GM19351 (cell line): ENCODE measurements at regions not wholly inside any gene's neighbourhood (a gene's known extent, or its start where the extent isn't known, plus 50 kb on each side); places are given as distances from the start of the nearest gene placed in this dataset.
"Not testable (repeated sequence)": the region's sequence is repeated elsewhere in the genome, so short reads cannot be mapped to it uniquely, and the experiment has no call there.

Experiments
- ATAC-seq: cut with Tn5 transposase; IDR thresholded peaks from one replicate; pipeline ENCODE4 v1.9.1; 2021; ENCODE audit warnings: mild to moderate bottlenecking, moderate library complexity; ENCODE audit not compliant: unreplicated experiment

DNA sequence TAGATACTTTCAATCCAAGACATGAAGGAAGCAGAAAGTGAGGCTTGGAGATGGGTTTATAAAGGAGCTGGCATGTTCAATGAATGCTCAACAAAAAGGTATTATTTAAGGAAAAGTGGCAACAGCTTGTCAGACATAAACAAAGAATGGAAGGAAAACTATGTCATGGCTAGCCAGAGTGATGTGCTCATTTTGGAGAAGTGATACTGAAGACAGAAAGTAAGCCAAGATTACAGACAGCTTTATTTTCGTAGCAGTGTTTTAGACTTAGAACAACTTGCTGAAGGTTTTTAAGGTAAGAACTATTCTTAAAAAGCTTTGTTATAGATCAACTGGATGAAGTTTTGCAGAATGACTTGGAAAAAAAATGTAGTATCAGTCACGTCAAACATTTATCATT, 160.5 kb upstream of the FERD3L start:
- peak; percentile 79 for ATAC-seq

DNA sequence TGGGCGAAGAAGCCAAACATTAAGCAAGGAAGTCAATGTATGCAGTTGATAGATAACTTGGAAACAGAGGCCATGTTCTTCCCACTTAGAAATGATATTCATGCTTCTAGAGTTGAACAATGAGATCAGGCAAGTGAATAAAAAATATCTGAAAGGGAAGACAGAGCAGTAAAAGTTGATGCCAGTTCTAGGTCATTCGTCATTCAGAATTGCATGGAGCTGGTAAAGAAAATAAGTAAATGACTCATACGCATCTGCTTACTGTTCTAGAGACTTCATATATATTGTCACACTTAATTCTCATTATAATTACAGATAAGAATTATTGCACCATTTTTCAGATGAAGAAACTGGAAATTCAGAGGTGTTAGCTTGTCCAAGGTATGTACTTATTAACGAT, 158.9 kb upstream of the FERD3L start:
- no peak for ATAC-seq

DNA sequence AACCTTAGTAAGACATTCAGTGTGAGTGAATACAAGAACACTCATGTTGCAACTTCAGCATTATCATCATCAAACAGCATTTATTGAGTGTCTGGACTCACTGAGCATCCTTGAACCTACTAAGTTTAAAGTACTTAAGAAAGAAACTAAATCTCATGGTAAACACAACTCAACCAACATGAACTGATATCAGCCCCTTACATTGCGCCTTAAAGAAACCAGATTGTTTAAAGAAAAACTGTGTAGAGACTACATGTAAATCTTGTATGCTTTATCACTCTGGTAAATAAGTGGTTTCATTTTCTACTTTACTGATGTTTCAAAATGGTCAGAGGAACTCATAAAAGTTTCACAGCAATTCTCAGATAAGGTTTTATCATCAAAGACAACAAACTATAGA, 157.5 kb upstream of the FERD3L start:
- ATAC-seq = no peak

DNA sequence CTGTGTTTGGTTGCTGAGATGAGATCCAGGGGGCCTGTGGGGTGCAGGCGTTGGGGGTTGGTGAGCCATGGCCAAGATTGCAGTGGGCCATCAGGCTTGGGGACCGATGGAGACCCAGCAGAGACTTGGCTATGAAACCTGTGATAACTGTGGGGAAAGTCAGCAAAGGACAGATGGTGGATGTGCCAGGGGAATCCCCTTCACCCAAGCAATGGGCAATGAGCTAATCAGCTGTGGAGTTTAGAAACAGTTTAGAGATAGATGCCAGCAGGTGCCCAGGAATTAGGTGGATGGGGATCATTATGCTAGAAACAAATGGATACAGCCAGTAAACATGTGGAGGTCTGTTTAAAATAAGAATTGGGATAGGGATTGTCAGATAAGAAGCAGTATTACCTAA, 151.4 kb upstream of the FERD3L start:
- ATAC-seq = no peak

DNA sequence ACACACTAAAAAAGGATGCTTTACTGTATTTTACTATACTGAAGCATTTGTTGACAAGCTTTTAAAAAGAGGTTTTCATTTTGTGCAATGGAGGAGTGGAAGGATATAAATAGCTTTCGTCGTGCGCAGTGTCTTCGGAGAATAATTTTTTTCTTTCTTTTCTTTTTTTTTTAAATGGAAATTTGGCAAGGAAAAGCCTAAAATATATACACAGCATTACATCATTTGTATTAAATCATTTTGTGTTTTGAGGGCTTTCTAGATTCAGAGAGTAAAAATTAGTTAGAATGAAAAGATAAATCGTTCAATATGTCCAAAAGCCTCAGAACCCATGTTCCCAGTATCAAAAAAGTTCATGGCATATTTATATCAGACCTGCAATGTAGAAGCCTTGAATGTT, 150.2 kb upstream of the FERD3L start:
- no peak for ATAC-seq

DNA sequence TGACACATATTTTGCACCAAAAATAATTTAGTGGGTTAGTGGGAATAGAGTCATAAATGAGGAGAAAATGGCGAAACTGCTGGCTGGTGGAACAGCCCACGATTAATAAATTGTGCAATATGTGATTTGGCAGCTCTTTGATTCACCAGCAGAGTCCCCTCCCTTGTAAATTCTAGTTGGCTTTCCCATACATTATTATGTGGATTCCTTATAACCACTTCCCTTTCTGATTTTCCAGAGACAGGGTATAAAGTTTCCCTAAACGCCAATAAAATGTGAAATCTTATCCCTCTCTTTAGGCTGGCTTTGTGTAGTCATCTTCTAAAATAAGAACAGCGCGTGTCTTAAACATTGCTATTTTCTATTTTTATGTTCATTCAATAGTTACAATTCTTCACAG, 149.4 kb upstream of the FERD3L start:
- no peak for ATAC-seq

DNA sequence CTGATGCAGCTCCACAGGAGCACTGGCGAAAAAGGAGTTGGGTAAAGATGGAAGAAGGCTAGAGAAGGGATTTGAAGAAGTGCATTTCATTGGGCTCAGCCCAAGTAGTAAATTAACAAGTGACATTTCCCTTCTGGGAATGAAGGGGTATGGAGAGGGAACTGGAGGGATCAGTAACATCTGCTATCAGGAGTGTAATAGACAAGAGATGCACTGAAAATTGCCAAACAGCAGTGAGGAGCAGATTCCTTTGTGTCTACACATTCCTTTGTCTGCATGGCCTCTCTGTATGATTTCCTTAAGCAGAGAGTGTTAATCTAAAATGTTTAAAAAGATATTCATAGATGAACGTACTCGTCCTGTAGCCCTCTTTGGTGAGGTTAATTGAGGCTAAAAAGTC, 148.2 kb upstream of the FERD3L start:
- no peak for ATAC-seq

DNA sequence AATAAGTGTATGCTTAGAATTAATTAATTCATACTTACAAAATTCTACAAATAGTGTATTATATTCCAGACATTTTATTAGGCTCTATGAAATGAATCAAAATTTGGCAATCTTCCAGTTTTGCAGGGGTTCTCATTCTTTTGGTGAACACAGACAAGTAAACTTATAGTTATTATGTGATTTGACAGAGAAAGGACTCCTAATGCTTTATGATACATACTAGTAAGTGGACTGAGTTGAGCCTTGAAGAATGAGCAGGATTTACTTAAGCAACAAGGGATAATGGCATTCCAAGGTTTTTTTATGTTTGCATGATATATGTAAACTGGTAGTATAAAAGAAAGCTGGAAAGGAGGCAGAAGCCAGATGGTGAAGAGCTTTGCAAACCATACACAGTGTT, 145.7 kb upstream of the FERD3L start:
- no peak for ATAC-seq

DNA sequence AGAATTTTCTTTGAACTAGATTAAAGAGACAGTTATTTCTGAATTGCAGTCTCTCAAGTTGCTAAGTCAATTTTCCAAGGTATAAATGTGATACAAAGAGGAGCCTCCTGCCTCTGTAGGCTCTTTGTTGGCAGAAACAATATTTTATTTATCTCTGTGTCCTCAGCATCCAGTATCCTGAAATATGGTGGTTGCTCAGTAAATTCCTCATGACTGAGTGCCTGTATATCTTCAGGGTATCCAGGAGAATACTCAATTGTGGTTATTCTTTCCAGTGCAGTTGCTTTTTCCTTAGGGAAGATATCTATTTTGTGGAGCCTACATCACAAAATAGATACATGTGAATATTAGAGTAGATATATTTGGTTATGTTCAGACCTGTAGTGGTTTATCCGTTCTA, 144.8 kb upstream of the FERD3L start:
- no peak for ATAC-seq

DNA sequence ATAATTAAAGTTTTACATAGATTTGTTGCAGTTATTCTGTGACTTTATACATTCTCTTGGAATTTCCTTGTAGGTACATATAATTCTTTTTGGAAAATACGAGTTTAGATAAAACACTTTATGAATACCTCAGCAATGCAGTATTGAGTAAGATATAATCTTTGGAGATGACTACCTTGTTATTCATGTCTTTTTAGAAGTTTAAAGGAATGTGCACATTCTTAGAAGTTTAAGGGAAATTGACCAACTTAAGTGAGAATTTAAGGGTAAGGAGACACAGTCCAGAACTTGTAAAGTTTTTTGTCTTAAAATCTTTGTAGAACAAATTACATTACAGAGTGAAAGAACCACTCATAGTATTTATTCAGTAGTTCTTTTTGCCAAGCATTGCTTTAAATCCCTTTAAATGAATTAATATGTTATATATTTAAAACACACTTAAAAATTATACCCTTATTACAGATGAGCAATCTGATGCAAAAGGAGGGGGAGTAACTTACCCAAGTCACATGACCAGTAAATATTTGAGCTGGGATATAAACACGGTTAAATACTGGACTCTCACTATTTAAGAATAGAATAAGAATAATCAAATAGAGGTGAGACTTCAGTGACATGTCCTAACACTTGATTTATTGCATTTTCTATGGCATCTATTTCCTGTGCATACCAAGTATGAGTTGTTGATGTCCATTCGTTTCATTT, 139.5 kb upstream of the FERD3L start:
- no peak for ATAC-seq

DNA sequence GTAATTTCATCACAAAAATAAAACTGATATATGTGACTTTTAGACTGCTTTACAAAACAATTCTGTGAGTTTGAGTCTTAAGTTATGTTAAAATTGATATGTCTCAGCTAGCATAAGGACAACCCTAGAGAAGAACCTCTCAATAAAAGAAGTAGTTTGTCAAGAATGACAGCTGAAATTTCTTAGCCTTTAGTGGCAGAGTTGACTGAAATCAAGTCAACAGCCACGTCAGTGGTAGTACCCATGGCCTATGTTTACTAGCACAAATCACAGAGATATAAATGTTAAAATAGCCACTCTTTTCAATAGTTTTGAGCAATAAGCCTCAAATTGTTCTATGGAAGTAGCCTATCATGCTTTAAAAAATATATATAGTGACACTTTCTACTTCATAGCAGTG, 138.9 kb upstream of the FERD3L start:
- ATAC-seq = no peak

DNA sequence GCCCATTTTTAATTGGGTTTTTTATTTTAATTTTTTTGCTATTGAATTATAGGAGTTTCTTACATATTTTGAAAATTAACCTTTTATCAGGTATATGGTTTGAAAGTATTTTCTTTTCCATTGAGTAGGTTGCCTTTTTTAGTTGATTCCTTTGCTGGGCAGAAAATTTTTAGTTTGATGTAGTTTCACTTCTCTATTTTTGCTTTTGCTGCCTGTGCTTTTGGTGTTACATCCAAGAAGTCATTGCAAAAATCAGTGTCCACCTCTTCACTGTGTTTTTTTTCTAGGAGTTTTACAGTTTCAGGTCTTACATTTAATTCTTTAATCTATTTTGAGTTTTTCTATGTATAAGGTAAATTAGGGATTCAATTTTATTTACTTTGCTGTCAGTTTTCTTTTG, 129.8 kb upstream of the FERD3L start:
- ATAC-seq = peak; percentile 67

DNA sequence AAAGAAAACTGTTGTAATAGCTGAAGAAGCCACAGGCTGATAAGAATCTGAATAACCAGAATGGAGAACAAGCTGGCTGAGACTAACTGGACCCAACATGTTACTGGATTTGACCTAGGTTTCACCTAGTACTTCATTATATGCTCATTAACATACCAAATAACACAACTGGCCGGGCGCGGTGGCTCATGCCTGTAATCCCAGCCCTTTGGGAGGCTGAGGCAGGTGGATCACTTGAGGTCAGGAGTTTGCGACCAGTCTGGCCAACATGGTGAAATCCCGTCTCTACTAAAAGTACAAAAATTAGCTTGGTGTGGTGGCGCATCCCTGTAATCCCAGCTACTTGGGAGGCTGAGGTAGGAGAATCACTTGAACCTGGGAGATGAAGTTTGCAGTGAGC, 127.1 kb upstream of the FERD3L start:
- not testable (repeated sequence) for ATAC-seq

DNA sequence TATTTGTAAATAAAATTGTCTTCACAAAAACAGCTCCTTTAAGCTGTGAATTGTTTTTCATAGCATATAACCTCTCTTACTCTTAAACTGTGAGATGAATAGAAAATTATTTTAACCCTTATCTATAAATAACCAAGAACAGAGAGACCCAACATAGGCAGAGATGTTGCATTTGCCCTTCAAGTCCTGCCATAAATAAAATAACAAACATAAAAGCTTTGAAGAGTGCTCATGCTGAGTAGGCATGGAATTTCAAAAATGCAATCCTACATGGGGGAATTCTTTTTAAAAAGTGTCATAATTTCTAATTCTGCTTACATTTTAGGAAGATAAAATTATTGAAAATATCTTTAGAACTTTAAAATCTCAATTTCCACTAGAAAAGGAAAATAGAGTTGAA, 124.1 kb upstream of the FERD3L start:
- no peak for ATAC-seq

DNA sequence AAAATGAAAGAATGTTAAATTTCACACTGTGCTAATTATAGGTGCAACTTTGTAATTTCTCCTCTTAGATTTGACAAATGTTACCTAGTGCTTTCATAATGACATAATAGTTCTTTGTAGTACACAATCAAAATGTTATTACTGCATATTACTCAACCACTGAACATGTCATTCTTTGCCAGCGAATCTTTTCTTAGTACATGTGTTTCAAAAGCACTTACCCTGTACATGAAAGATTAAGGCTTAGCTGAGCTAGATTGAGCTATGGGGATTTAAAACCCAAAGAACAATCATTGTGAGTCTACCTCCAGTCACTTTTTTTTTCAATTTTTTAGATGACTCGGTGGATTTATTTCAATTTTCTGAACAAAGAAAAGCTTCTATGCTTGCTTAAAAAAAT, 123.5 kb upstream of the FERD3L start:
- no peak for ATAC-seq

DNA sequence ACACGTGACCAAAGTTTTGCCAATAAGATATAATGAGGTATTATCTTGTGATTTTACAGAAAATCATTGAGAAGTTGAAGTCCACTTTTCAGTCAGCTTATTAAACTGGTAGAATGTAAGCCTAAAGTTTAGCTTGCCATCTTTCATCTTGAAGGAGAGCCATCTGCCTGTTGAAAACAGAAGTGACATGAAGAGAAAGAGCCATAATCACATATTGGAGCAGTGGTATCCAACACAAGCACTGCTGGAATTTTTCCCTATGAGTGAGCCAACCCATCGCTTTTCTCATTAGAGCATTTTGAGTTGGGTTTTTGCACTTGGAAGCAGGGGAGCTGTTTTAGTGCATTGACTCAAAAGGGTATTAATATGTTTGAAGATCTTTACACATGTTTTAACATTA, 117.6 kb upstream of the FERD3L start:
- no peak for ATAC-seq

DNA sequence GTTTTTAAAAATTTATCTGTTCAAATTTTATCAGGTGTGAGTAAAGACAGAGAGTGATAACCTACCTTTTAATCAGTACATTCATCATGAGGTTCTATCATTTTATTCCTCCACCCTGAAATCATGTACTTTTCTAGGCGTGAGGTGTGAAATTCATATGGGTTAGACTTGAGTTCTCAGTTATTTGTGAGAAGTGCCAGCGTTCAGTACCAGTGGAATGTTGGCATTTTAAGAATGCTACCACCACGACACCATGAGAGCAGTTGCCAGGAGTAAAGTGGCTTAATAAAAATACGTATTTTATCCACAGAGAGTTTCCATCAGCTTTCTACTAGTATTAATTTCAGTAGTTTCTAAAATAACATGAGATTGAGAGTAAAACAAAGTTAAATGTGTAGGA, 104.1 kb upstream of the FERD3L start:
- ATAC-seq = no peak

DNA sequence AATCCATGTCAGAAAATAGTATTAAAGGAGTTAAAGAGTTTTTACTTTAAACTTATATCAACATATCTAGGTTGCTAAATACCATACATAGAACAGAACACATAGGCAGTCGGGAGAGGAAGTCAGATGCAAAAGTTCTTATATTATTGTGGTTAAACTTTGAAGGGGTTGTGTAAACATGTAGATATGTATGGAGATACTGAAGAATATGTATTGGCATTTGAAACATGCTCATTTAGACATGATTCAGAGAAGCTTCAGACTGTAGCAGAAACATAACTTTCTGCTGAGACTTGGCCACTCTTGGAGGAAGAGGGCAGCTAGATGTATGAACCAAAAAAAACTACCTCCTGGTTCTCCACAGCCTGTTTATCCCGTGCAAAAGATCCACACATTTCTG, 103.5 kb upstream of the FERD3L start:
- ATAC-seq = no peak

DNA sequence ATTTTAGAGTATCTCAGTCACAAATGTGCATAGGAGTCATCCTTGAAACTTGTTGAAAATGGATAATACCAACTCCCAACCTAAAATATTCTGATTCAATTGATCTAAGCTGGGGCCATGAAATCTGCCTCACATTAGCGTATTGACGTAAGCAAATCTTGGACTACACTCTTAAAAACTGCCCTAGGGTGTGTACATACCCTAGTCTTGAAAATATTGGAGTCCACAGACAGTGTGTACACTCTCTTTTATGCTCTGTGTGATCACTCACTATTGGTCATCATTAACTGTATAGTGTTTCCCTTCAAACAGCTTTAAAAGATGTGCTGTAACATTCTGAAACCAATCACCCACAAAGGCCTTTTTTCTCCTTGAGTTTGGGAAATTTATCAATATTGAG, 102.9 kb upstream of the FERD3L start:
- ATAC-seq = no peak

DNA sequence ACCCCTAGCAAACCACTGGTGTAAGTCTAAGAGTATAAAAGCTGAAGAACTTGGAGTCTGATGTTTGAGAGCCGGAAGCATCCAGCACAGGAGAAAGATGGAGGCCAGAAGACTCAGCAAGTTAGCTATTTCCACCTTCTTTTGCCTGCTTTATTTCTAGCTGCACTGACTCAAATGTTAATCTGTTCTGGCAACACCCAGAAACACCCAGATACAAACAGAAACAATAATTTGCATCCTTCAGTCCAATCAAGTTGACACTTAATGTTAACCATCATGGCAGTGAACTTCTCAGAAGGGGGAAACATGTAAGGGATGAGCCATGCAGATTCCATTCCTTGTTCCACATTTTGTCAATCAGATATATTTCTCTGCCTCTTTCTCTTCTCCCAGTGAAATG, 101.8 kb upstream of the FERD3L start:
- ATAC-seq = no peak

DNA sequence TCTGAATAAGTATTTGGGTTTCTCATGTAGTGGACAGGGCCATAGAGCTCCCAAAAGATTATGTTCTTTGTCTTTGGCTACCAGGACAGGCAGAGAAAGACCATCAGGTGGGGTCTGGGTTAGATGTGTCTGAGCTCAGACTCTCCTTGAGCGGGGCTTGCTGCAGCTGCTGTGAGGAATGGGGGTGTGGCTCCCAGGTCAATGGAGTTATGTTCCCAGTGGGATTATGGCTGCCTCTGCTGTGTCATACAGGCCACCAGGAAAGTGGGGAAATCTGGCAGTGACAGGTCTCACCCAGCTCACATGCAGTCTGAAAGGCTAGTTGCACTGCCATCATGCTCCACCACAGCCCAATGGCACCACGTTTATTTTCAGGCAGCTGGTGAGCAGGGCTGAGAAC, 97.0 kb upstream of the FERD3L start:
- ATAC-seq = no peak

DNA sequence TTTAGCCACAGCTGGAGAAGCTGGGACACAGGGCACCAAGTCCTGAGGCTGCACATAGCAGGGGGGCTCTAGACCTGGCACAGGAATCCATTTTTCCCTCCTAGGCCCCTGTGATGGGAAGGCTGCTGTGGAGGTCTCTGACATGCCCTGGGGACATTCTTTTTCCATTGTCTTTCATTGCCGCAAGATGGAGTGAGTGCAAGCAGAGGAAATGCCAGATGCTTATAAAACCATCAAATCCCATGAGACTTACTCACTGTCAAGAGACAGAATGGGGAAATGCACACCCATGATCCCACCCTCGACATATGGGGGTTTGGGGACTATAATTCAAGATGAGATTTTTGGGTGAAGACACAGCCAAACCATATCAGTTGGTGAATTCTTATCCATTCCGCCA, 94.7 kb upstream of the FERD3L start:
- no peak for ATAC-seq

DNA sequence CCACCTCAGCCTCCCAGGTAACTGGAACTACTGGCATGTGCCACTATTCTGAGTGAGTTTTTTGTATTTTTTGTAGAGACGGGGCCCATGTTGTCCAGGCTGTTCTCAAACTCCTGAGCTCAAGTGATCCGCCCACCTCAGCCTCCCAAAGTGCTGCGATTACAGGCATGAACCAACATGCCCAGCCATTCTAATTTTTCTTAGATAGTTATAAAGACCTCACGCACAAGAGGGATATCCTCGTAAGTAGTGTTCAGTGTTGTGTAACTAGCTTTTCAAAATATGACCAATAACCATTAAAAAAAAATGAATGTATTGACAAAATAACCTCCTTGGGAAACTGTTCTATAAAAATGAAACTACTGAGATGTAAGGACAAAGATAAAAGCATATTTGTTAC, 90.5 kb upstream of the FERD3L start:
- ATAC-seq = no peak

DNA sequence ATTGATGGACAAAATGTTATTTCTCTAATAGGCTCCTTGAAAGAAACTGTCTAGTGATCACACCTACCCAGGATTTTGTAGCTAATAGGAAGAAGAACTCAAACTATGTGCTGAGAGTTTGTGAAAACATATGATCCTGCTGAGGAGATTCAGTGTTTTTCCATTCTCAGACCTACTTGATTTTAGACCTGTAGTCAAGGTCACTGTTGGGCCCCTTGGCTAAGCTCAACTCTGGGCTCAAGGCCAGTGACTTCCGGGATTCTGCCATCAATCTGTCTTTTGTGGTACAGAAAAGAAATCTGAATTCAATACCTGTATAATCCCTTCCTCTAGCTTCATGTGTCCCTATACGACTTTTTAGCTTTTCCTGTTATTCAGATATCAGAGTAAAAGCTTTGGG, 79.7 kb upstream of the FERD3L start:
- ATAC-seq = no peak
